GM19238 (cell line): ENCODE measurements at regions not wholly inside any gene's neighbourhood (a gene's known extent, or its start where the extent isn't known, plus 50 kb on each side); places are given as distances from the start of the nearest gene placed in this dataset.
"Not testable (repeated sequence)": the region's sequence is repeated elsewhere in the genome, so short reads cannot be mapped to it uniquely, and the experiment has no call there.

Experiments
- DNase-seq: peaks from one replicate; pipeline ENCODE4 v3.0.0; 2011; ENCODE audit warnings: low spot score; ENCODE audit not compliant: insufficient read length

DNA sequence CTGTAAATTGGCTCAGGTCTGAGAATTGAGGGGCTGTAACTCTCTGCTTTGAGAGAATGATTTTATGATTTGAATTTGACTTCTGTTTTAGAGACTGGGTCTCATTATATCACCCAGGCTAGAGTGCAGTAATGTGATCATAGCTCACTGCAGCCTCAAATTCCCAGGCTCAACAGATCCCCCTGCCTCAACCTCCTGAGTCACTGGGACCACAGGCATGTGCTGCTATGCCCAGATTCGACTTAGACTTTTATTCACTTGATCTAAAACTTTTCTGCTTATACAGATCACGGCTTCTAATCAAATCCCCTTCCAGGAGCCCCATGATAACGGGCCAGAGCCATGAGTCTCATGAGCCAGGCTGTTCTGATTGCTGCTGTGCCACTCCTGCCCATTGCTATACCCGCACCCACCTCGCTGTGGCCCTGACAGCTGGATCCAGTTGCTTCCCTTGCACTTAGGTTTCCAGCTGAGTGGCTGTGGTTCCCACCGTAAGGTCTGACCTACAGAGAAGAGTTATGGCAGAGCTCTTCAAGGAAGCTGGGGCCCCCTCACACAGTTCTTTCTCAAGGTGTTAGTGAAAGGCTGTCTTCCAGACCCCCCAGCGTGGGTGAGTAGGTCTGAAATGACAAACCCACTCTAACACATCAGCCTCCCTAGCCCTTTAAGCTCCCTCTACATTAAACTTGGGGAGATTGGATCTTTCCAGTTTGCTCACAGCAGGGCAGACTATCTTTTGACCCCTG, 251.2 kb upstream of the SGCG start:
- DNase-seq: no peak

DNA sequence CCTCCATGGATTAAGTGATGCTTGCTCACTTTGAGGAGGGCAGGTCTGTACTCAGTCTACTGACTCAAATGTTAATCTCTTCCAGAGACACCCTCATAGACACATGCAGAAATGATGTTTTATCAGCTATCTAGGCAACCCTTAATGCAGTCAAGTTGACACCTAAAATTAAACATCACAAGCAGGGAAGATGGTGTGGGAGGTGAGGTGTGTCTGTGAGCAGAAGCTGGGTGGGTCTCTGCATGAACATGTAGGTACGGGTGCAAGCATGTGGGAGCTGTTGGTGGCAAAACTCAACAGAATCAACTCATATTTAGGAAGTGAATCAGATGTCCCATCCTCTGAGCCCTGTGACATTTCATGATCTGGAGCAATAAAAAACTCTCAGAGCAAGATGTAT, 249.2 kb upstream of the SGCG start:
- DNase-seq: no peak

DNA sequence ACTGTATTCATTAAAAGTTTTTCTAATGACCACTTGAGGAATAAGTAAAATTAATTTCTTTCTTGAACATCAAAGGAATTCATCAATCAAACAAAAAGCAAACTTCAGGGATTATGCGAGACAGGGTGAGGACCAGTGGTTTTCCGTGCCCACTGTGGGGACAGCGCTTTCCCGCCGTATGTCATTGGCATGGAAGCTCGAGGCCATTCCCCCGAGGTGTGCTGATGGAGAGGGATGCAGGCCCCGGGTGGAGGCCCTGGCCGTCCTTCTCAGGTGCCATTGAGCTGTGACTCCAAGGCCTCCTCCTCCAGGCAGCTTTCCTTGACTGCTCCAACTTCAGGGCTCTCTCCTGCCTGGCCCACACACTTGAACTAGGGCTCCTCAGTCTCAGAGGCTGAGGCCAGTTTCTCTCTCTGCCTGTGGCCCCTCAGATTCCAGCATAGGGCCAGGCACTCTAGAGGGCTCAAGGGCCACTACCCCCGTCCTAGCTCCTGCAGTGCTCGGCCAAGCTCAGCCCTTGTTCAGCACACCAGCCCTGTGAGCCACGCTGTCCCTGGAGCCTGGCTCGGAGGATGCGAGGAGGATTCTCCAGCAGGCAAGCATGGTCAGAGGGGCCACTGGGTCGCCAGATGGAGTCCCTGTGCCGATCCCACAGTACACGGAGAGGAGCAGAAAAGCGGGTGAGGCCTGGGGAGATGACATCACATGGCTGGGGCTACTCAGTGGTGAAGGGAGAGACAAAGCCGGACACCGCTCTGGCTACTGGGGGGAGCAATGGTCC, 248.0 kb upstream of the SGCG start:
- not testable (repeated sequence) for DNase-seq

DNA sequence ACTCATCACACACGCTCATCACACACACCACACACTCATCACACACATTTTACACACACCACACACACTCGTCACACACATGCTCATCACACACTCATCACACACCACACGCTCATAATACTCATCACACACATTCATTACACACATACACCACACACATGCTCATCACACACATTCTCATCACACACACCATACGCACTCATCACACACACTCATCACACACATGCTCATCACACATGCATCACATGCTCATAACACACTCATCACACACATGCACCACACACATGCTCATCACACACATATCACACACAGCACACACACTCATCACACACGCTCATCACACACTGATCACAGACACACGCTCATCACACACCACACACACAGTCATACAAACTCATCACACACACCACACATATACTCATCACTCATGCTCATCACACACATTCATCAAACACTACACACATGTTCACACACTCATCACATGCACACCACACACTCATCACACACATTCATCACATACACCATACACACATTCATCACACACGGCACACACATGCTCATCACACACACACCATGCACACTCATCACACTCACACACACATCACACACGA, 247.1 kb upstream of the SGCG start:
- DNase-seq: no peak

DNA sequence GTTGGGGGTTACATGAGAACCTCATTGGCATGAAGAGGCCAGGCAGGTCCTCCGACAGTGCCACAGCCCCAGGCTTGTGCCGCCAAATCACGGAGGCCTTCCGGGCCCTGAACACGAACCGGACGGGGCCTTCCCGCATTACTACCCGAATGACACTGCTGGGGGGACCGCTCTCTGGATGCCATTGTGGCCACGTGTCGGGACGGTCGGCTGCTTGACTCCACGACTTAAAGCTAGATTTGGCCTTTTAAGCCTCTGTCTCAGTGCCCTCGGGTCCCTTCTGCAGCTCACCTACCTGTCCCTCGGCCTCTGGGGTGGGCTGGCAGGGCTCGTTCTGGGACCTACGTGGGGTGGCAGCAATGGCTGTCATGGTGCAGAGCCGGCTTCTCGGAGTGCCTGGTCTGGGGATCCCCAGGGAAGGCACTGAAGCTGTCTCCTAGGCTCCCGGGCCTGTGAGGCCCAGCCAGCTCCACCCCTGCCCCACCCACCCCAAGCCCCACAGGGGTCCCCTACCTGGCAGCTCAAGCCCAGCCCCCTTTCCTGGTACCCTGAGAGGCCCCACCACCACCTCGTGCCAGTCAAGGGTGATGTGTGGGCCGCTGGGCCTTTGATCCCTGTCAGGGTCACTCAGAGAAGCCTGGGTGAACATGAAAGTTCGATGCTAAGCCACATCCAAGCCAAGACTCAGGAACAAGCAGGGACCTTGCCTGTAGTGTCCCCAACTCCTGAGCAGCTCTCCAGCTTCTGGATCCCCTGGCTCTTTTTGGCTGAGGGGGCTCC, 245.8 kb upstream of the SGCG start:
- DNase-seq: no peak

DNA sequence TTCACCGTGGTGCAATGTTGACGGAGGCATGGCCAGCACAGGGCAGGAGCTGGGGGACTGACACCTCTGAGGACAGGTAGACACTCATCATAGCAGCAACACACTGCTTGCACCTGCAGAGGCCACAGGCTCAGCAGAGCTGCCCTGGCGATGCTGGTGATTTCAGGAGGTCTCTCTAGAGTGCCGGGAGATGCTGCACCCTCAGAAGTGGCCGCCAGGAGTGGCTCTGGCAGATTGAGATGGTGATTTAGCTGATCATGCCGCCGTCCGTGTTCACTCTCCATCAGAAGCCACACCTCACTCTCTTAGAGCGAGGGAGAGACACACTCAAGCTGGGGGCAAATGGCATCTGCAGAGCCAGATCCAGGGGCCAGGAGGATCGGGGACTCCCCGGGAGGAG, 244.6 kb upstream of the SGCG start:
- no peak for DNase-seq

DNA sequence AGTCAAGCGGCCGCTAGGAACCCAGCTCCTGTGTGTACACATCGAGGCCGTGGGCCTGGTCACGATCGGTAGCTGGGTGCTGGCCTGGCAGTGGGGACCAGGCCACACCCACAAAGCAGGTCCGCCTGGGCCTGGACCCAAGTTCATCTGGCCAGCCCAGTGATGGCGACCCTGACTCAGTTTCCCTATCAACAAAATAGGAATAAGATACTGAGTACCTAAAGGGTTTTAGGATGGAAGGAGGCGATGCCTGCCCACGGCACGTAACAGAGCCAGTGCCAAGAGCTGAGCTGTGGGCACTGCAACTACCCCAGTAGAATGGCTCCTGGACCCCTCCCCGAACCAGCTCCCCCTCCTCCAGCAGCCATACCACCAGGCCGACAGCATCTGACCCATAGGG, 243.5 kb upstream of the SGCG start:
- DNase-seq: no peak

DNA sequence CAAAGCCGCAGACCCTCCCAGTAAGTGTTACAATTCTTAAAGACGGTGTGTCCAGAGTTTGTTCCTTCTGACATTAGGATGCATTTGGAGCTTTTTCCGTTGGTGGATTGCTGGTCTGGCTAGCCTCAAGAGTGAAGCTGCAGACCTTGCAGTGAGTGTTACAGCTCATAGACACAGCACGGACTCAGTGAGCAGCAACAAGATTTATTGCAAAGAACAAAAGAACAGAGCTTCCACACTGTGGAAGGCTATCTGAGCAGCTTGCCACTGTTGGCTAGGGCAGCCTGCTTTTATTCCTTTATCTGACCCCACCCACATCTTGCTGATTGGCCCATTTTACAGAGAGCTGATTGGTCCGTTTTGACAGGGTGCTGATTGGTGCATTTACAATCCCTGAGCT, 242.8 kb upstream of the SGCG start:
- no peak for DNase-seq

DNA sequence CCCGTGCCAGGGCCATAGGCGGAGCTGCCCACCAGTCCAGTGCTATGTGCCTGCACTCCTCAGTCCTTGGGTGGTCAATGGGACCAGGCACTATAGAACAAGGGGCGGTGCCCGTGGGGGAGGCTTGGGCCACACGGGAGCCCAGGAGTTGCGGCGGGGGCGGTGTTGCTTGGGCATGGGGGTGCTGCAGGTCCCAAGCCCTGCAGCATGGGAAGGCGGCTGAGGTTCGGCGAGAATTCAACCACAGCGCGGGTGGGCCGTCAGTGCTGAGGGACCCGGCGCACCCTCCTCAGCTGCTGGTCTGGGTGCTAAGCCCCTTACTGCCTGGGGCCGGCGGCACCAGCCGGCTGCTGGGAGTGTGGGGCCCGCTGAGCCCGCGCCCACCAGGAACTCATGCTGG, 242.2 kb upstream of the SGCG start:
- DNase-seq: no peak

DNA sequence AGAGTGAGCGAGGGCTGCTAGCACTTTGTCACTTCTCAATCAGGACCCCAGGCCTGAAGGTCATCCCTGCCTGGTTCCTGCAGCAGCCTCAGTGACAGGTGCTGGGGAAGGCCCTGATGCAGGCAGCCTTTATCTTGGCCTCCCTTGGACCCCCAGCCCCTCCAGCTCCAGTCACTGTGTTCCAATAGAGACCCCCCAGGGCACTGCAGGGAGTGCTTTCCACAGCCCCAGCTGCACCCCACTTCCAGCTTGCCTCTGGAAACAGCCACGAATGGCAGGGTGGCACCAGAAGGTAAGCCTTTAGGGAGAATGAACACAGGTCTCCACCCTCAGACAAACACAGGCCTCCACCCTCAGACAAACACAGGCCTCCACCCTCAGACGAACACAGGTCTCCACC, 241.6 kb upstream of the SGCG start:
- no peak for DNase-seq

DNA sequence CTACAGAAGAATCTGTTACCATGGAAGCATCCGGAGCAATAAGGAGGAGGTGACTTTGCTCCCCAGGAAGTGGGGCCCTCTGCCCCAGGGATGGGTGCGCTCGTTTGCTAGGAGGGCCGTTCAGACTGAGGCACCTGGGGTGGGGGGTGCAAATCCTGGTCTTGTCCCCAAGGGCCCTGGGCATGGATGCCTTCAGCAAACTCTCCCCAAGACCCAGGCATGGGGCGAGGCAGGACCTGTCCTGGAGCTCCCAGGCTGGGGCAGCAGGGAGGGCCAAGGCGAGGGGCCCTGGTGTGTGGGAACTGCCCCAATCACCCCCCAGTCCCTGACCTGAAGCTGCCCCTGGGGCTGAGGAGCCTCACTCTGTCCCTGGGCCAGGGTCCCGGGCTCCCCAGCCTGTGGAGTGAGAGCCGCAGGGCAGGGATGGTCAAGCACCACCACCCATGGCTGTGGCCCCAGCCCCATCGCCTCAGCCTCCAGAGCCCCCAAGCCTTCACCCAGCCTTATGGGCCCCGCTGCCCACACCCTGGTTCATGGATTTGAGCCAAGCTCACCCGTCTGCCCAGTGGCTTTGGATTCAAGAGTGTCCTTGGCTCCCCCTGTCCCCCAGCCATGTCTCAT, 240.6 kb upstream of the SGCG start:
- no peak for DNase-seq

DNA sequence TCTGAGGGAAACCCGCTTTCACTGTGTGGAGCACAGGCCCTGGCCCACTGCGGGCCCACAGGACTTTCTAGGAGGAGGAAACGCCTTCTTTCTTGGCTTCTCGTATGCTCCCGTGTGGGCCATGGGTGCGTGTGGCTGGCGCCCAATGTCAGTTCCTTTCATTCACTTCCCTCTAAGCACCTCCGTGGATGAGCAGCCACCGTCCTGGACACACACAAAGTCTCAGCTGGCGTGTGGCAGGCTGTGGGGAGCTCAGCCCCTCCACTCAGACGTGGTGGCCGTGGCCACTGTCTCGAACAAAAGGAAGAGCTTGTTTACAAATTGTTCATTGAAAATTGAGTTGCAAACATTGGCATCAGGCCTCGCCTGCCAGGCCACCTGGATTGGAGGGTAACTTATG, 240.0 kb upstream of the SGCG start:
- DNase-seq: no peak

DNA sequence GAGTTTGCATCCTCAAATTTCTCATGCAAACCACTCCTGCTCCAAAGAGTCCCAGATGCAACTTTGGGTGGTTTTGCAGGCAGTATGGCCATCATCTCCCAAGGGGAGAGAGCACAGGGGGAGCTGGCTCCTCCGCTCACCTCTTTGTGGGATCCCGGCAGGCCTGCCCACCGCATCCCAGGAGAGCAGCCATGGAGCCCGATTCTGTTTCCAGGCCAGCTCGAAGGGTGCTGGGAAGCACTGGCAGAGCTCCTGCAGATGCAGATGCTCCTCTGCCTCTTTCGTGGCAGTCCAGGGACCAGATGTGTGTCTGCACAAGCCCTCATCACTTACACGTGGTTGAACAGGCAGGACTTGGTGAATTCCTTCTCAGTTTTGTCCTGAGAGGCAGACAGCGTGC, 239.3 kb upstream of the SGCG start:
- DNase-seq: not testable (repeated sequence)

DNA sequence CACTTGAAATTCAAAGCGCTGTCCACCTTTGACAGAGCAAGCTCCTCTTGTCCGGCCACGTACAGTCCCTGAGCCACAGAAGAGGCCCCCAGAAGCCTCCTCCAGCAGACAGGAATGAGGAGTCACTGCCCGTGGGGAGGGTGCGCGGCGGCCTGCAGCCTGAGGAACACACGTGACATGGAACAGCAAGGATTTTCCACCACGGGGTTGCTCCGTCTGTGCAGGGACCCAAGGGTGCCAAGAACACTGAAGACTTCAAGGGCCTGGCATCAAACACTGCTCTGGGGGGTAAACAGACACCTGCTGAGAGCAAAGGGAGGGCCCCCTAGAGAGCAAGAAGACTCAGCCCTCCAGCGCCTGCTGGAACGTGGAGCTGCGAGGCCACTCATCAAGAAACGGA, 237.9 kb upstream of the SGCG start:
- DNase-seq: not testable (repeated sequence)

DNA sequence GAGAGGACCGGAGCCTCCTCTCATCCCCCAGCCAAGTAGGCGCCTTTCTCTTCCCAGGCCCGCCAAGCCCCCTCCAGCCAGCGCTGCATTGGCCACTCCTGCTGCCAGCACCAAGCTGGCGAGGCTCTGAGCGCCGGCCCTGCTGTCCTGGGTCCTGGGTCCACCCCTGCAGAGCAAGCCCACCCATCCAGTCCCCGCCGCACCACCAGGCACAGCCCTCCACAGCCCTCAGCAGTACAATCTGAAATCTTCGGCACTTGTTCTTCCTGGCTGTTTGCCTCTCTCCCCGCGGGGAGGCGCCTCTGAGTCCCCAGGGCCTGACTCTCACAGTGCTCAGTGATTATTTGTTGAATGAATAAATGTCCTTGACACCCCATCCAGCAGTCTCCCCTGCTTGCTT, 236.4 kb upstream of the SGCG start:
- no peak for DNase-seq

DNA sequence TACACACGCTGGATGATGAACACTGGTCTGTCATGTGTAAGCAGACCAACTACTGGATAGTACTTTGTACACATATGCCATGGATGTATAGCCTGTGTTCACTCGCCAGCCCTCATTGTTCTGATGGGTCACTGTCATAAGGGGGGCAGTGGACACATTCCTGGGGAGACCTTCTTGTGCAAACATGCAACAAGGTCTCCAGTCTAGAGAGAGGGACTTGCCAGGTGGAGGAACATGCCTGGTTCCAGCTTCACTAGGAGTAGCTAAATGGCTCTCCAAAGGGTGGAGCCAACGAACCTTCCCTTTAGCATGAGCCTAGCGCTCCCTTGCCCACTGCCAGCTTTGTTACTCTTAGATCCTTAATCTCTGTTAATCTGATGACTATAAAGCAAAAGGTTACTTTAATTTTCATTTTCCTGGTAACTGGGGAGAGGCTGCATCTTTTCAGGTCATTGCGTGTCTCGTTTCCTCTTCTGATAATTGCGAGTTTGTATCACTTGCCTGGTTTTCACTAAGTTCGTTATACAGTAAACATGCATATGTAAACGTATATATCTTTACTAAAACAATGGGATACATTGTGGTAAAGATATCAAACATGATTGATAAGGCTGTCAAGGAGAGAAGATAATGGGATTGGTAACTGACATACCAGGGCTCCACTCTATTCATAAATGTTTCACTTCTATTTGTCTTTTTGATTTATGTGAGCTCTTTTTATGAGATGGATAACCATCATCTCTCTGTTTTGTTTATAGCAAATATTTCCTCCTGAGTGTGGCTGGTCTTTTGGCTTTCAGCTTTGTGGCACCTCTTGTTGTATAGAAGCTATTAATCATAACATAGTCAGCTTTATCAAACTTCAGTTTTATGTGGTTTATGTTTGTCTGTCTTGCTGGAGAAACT, 235.2 kb upstream of the SGCG start:
- no peak for DNase-seq

DNA sequence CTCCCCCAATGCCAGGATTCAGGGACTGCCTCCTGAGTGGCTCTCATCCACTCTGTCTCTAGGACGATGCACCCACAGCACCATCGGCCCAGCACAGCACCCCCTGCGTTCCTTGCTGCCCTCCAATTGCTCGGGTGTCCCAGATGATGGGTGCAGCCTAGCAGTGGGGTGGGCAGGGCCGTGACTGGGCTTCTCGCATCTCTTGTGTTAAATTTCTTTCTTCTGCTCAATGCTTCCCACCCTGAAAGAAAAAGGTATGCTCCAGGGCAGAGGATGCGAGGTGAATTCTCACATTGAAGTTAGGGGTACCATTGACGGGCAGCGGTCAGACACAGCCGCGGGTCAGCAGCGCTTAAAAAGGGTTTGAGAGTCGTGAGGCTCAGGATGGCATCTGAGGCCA, 232.4 kb upstream of the SGCG start:
- no peak for DNase-seq

DNA sequence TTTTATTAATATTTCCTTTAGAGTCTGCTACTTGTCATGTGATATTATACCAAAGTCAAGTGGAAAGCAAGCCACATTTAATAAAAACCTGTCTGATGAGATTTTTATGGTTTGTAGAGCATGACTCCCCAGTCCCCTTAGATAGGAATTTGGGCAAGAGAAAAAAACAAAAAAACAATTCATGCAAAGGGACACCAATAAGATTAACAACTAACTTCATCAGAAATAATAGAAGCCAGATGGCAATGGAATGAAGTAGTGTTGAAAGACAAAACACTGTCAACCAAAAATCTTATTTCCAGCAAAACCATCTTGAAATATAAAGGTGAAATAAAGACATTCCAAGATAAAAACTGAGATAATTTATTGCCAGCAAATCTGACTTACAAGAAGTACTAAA, 228.8 kb upstream of the SGCG start:
- not testable (repeated sequence) for DNase-seq

DNA sequence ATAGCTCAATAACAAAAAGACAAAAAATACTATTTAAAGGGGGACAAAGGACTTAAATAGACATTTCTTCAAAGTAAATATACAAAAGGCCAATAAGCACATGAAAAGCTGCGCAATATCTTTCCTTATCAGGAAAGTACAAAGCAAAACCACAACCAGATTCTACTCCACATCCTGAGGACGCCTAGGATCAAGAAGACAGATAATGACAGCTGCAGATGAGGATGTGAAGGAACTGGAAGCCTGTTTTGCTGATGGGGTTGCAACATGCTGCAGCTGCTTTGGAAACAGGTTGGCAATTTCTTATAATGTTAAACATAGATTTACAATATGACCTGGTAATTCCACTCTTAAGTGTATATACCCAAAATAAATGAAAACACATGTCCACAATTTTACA, 225.6 kb upstream of the SGCG start:
- DNase-seq: not testable (repeated sequence)

DNA sequence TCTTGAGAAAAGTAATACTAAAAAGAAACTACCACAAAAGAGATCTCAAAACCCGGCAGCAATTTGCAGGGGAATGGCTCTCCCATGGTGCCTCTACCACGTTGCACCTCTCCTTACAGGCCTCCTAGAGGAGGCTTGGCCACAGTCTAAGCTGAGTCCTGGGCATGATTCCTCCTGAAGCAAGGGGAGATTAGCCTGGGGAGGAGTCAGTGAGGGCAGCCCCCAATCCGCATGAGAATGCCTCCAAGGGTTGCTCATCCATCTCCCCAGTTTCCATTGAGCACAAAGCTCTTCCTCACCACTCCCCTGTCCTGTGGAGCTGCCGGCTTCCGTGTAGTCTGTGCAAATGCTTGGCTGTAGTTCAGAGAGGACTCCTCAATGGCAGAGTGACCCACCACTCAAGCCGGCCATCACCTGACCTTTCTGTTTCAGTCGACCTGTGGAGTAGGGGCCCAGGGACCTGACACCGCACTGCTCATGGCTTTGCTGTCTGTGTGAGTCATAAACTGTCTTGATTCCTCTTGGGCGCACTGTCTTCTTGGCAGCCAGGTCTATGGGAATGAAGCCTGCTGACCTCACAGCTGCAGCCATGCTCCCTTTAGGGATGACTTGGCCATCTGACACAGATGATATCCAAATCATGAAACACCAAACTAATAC, 224.2 kb upstream of the SGCG start:
- DNase-seq: not testable (repeated sequence)
